Thoracic aorta (tissue), 2 donors: ENCODE measurements at regions not wholly inside any gene's neighbourhood (a gene's known extent, or its start where the extent isn't known, plus 50 kb on each side); places are given as distances from the start of the nearest gene placed in this dataset.

Experiments
- ATAC-seq: fragments of 150-250 bp; one replicate; pipeline ENCODE4 v1.8.0; 2017; ENCODE audit warnings: low read depth; ENCODE audit not compliant: insufficient number of reproducible peaks, low FRiP score
- DNase-seq: peaks from one replicate; pipeline ENCODE4 v3.0.0-alpha.2; 2020; ENCODE audit warnings: low spot score
- H3K27ac ChIP-seq, 2 donors: fragments of 200-600 bp; sonication (generic); 1 replicate in 1 of 2; 2 replicates in 1 of 2; pipeline ENCODE4 v1.5.1; 2016; ENCODE audit warnings: mild to moderate bottlenecking in 2 of 2, moderate library complexity in 2 of 2
- H3K27me3 ChIP-seq: fragments of 200-600 bp; sonication (generic); replicated peaks from 2 replicates; pipeline ENCODE4 v1.6.0; 2016; ENCODE audit warnings: mild to moderate bottlenecking; ENCODE audit not compliant: insufficient read depth
- H3K36me3 ChIP-seq: fragments of 200-600 bp; sonication (generic); one replicate; pipeline ENCODE4 v1.5.1; 2016
- H3K4me1 ChIP-seq, 2 donors: fragments of 200-600 bp; sonication (generic); 1 replicate in 1 of 2; 2 replicates in 1 of 2; pipeline versions ENCODE4 v1.5.1 to v1.6.0; 2016; ENCODE audit warnings: low read depth in 2 of 2, mild to moderate bottlenecking in 1 of 2; ENCODE audit not compliant: control insufficient read depth in 1 of 2
- H3K4me3 ChIP-seq: fragments of 200-600 bp; sonication (generic); 2 replicates; pipeline ENCODE4 v1.5.1; 2016; ENCODE audit warnings: mild to moderate bottlenecking
- H3K9me3 ChIP-seq: fragments of 200-600 bp; sonication (generic); 2 replicates; pipeline ENCODE4 v1.5.1; 2016
- TF ChIP-seq, protein P1 (sequence below): fragments of 200-600 bp; sonication (generic); IDR thresholded peaks from one replicate; pipeline ENCODE4 v1.5.1; 2019; ENCODE audit warnings: antibody characterized with exemption

- Histone ChIP-seq H3K36me3 (no peaks in the 10 kb centered on the region), H3K27ac (no peak overlapping the region), H3K9me3 (no peaks in the 10 kb centered on the region), H3K4me1 (peaks cover 3 to 5% of the 10 kb centered on the region in 2 donors), H3K27me3 (no peaks in the 10 kb centered on the region), H3K4me3 (no peak overlapping the region)
- no peak for ATAC-seq
- TF ChIP-seq, protein P1, sequence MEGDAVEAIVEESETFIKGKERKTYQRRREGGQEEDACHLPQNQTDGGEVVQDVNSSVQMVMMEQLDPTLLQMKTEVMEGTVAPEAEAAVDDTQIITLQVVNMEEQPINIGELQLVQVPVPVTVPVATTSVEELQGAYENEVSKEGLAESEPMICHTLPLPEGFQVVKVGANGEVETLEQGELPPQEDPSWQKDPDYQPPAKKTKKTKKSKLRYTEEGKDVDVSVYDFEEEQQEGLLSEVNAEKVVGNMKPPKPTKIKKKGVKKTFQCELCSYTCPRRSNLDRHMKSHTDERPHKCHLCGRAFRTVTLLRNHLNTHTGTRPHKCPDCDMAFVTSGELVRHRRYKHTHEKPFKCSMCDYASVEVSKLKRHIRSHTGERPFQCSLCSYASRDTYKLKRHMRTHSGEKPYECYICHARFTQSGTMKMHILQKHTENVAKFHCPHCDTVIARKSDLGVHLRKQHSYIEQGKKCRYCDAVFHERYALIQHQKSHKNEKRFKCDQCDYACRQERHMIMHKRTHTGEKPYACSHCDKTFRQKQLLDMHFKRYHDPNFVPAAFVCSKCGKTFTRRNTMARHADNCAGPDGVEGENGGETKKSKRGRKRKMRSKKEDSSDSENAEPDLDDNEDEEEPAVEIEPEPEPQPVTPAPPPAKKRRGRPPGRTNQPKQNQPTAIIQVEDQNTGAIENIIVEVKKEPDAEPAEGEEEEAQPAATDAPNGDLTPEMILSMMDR = no peak
- no peak for DNase-seq
Observed at GRCh38 chr16:48478393-48478792, 93.2 kb upstream of the SIAH1 start.

DNA sequence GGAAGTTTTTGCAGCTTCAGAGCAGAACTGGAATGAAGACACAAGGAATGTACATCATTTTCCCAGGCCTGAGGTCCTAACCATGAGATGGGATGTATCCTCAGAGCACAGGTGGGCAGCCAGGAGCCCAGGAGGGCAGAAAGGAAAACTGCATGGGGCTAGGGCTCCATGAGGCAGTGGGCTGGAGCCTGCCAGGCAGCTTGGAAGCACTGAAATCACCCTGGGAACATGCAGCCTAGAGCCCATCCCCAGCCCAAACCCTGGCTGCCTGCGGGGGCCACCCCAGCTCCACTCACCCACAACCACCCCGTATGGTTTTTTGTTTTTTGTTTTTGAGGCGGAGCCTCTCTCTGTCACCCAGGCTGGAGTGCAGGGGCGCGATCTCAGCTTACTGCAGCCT, 86.2 kb upstream of the SIAH1 start:
- no peak overlapping the region for H3K27ac ChIP-seq
- DNase-seq (no peak), ATAC-seq (no peak)
- TF ChIP-seq, protein P1 = no peak
- no peaks in the 10 kb centered on the region for H3K36me3 ChIP-seq
- H3K4me1 ChIP-seq = no peaks in the 10 kb centered on the region
- no peak overlapping the region for H3K4me3 ChIP-seq
- no peaks in the 10 kb centered on the region for H3K27me3 ChIP-seq
- no peaks in the 10 kb centered on the region for H3K9me3 ChIP-seq

DNA sequence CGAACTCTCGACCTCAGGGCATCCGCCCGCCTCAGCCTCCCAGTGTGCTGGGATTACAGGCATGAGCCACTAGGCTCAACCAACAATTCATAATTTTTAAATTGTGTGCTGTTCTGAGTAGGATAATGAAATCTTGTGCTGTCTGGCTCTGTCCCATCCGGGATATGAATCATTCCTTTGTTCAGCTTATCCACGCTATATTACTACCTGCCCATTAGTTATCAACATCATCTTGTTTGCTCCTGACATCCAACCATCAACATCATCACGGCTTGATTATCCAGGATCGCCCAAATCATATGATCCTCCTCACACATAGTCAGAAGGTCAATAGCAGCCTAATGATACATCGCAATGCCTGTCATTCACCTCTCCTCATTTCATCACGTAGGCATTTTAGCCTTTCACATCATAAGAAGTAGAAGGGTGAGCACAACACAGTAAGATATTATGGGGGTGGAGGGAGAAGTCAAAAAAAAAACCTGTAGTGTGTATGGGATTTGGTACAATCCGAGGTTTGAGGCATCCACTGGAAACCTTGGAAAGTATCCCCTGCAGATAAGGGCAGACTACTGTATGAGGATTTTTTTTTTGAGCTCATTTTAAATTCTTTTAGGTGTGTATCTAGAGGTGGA, 77.0 kb upstream of the SIAH1 start:
- Histone ChIP-seq H3K36me3 (no peaks in the 10 kb centered on the region), H3K9me3 (no peaks in the 10 kb centered on the region), H3K4me1 (peaks cover 0 to 8% of the 10 kb centered on the region in 2 donors), H3K4me3 (no peak overlapping the region), H3K27ac (no peak overlapping the region), H3K27me3 (no peaks in the 10 kb centered on the region)
- ATAC-seq = no peak
- no peak for DNase-seq
- TF ChIP-seq, protein P1 = no peak

GRCh38 chr16:48459167-48459566, 74.0 kb upstream of the SIAH1 start:
- H3K27ac ChIP-seq = no peak overlapping the region
- H3K27me3 ChIP-seq = no peaks in the 10 kb centered on the region
- no peak for DNase-seq
- no peaks in the 10 kb centered on the region for H3K36me3 ChIP-seq
- TF ChIP-seq, protein P1 = no peak
- no peak overlapping the region for H3K4me3 ChIP-seq
- no peak for ATAC-seq
- peaks cover 0 to 8% of the 10 kb centered on the region in 2 donors for H3K4me1 ChIP-seq
- no peaks in the 10 kb centered on the region for H3K9me3 ChIP-seq

GRCh38 chr16:48454051-48454450, 68.8 kb upstream of the SIAH1 start:
- no peaks in the 10 kb centered on the region for H3K36me3 ChIP-seq
- no peak for DNase-seq
- ATAC-seq = no peak

More at GRCh38 chr16:48454051-48454450, 68.8 kb upstream of the SIAH1 start:
- no peak overlapping the region for H3K4me3 ChIP-seq
- TF ChIP-seq, protein P1 = no peak
- no peak overlapping the region for H3K27ac ChIP-seq
- H3K9me3 ChIP-seq = no peaks in the 10 kb centered on the region
- peaks cover 0 to 7% of the 10 kb centered on the region in 2 donors for H3K4me1 ChIP-seq
- H3K27me3 ChIP-seq = no peaks in the 10 kb centered on the region
